RKO (cell line): ENCODE measurements at regions not wholly inside any gene's neighbourhood (a gene's known extent, or its start where the extent isn't known, plus 50 kb on each side); places are given as distances from the start of the nearest gene placed in this dataset.
A peak's percentile ranks its signal among the peaks of the same experiment; 100 is the strongest.
"Not testable (repeated sequence)": the region's sequence is repeated elsewhere in the genome, so short reads cannot be mapped to it uniquely, and the experiment has no call there.

Experiments
- DNase-seq: peaks from one replicate; pipeline ENCODE4 v3.0.0-alpha.2; 2016; ENCODE audit warnings: low spot score

- no peak for DNase-seq
Observed at GRCh38 chr10:2106641-2107040, 369.3 kb upstream of the ADARB2 start.

GRCh38 chr10:2099321-2099720 lies 362.0 kb upstream of the ADARB2 start:
- DNase-seq = no peak

- no peak for DNase-seq
Observed at GRCh38 chr10:2097937-2098336, 360.6 kb upstream of the ADARB2 start.

- DNase-seq = no peak
Observed at GRCh38 chr10:2094171-2094570, 356.8 kb upstream of the ADARB2 start.

GRCh38 chr10:2083591-2083990 lies 346.3 kb upstream of the ADARB2 start:
- no peak for DNase-seq

- DNase-seq = no peak
Observed at GRCh38 chr10:2081501-2081900, 344.2 kb upstream of the ADARB2 start.

- no peak for DNase-seq
Observed at GRCh38 chr10:2079603-2080078, 342.3 kb upstream of the ADARB2 start.

- DNase-seq = peak; percentile 43
Observed at GRCh38 chr10:2077231-2077630, 339.9 kb upstream of the ADARB2 start.

GRCh38 chr10:2076528-2076927 lies 339.2 kb upstream of the ADARB2 start:
- DNase-seq = no peak

GRCh38 chr10:2067015-2067414 lies 329.7 kb upstream of the ADARB2 start:
- DNase-seq = no peak

- no peak for DNase-seq
Observed at GRCh38 chr10:2054728-2055127, 317.4 kb upstream of the ADARB2 start.

- no peak for DNase-seq
Observed at GRCh38 chr10:2053805-2054204, 316.5 kb upstream of the ADARB2 start.

GRCh38 chr10:2051108-2051507 lies 313.8 kb upstream of the ADARB2 start:
- no peak for DNase-seq

- DNase-seq = peak; percentile 80
Observed at GRCh38 chr10:2049560-2049959, 312.2 kb upstream of the ADARB2 start.

- peak; percentile 78 for DNase-seq
Observed at GRCh38 chr10:2048337-2048973, 311.1 kb upstream of the ADARB2 start.

- no peak for DNase-seq
Observed at GRCh38 chr10:2047679-2048078, 310.4 kb upstream of the ADARB2 start.

GRCh38 chr10:2043379-2043778 lies 306.1 kb upstream of the ADARB2 start:
- DNase-seq = no peak

GRCh38 chr10:2038036-2038435 lies 300.7 kb upstream of the ADARB2 start:
- no peak for DNase-seq

GRCh38 chr10:2037246-2037645 lies 299.9 kb upstream of the ADARB2 start:
- DNase-seq = no peak

GRCh38 chr10:2036209-2036608 lies 298.9 kb upstream of the ADARB2 start:
- no peak for DNase-seq

- no peak for DNase-seq
Observed at GRCh38 chr10:2030046-2030445, 292.7 kb upstream of the ADARB2 start.

GRCh38 chr10:2026936-2027335 lies 289.6 kb upstream of the ADARB2 start:
- DNase-seq = no peak

- not testable (repeated sequence) for DNase-seq
Observed at GRCh38 chr10:2024750-2025149, 287.4 kb upstream of the ADARB2 start.

- DNase-seq = no peak
Observed at GRCh38 chr10:2023687-2024086, 286.4 kb upstream of the ADARB2 start.
